ENCODE measurements at regions not wholly inside any gene's neighbourhood (a gene's known extent, or its start where the extent isn't known, plus 50 kb on each side); places are given as distances from the start of the nearest gene placed in this dataset.
"Not testable (repeated sequence)": the region's sequence is repeated elsewhere in the genome, so short reads cannot be mapped to it uniquely, and the experiment has no call there.

DNA sequence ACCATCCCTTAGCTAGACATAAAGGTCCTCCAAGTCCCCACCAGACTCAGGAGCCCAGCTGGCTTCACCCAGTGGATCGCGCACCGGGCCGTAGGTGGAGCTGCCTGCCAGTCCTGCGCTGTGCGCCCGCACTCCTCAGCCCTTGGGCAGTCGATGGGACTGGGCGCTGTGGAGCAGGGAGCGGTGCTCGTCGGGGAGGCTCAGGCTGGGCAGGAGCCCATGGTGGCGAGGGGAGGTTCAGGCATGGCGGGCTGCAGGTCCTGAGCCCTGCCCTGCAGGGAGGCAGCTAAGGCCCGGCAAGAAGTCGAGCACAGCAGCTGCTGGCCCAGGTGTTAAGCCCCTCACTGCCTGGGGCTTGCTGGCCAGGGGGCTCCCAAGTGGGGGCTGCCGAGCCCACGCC, 361.8 kb upstream of the ZNF462 start:
- not testable (repeated sequence) for TF ChIP-seq YY1 (IDR thresholded peaks at IDR 0.05; ENCODE audit: insufficient read depth, insufficient read length); ZNF274 (IDR thresholded peaks at IDR 0.05; ENCODE audit: low read depth, low read length); SUZ12 (IDR thresholded peaks at IDR 0.05; ENCODE audit: extremely low read depth, insufficient read depth, insufficient read length)
